AG09309 (cell line): ENCODE measurements at regions not wholly inside any gene's neighbourhood (a gene's known extent, or its start where the extent isn't known, plus 50 kb on each side); places are given as distances from the start of the nearest gene placed in this dataset.

ENCODE experiments used
- DNase-seq: peaks from one replicate; pipeline ENCODE4 v3.0.0-alpha.2; 2010; ENCODE audit warnings: low read depth
- H3K4me3 ChIP-seq: 2 replicates; pipeline ENCODE4 v1.5.1; 2011; ENCODE audit warnings: mild to moderate bottlenecking, low read depth, low read length, moderate library complexity; ENCODE audit not compliant: control insufficient read depth
- CTCF ChIP-seq: IDR thresholded peaks from 2 replicates; pipeline ENCODE4 v1.5.1; 2011; ENCODE audit warnings: mild to moderate bottlenecking, low read depth, low read length, inconsistent platforms; ENCODE audit not compliant: insufficient read depth, control insufficient read depth; ENCODE audit errors: missing control alignments

GRCh38 chr16:59368586-59368985 is 634.5 kb upstream of the GOT2 start:
- TF ChIP-seq CTCF, result no peak
- DNase-seq, result no peak

DNA sequence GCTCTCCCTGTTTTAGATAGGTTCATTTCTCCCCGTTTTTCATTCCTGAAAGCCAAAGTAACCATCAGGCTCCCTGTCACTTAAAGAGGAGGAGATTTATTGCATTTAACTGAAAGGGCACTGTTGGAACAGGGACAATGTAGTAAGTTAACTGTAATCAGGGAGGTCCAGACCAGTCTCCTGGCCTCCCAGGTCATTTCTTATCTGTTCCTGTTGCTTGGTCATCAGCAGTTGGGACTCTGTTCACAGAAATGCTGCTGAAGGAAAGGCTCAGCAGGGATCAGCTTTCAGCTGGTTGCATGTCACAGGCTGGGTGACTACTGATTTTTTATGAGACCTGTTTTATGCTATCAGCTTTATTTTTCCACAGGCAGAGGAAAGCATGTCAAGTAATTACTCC is 622.6 kb upstream of the GOT2 start:
- no peak for TF ChIP-seq CTCF
- H3K4me3 ChIP-seq, result no peak overlapping the region
- DNase-seq, result no peak

More at GRCh38 chr16:59368586-59368985, 634.5 kb upstream of the GOT2 start:
- H3K4me3 ChIP-seq, result no peak overlapping the region

DNA sequence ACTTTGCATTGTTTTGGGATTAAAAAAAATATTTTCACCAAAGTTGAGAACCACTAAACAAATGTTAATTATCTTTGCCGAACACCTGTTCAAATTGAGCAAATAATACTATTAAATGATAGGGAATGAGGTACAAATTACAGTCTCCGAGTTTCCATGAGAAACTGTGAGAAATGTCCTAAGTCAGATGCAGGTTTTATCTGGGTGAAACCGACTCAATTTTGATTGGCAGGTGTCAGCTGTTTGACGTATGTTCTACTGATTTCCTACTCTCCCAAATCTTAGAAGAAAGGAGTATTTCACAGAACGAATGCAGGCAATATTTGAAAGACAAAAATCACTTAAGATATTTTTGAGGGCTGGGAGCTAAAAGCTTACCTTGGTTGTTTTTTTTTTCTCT is 622.0 kb upstream of the GOT2 start:
- no peak for DNase-seq
- no peak overlapping the region for H3K4me3 ChIP-seq
- TF ChIP-seq CTCF, result no peak

GRCh38 chr16:59355704-59356103 is 621.6 kb upstream of the GOT2 start:
- TF ChIP-seq CTCF, result no peak
- DNase-seq, result no peak
- H3K4me3 ChIP-seq, result no peak overlapping the region

DNA sequence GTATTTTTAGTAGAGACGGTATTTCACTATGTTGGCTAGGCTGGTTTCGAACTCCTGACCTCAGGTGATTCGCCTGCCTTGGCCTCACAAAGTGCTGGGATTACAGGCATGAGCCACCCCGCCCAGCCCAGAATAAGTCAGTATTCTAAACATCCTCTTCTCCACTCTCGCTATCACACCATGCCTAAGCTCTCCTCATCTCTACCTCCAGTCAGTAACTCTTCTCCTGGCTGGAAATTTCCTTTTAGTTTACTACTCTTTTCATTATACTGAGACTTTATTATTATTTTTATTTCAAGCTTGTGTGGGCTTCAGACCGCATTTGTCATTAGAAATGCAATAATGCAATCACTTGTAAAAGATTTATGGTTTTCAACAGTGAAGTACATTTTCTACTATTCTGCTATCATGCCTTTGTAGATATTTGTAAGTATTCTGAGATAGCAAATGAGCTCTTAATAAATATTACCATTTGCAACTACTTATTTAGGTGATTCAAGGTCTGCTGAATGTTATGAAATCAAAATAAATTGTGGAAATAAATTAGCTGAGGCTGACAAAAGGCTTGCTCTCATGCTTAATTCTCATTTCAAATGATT is 617.3 kb upstream of the GOT2 start:
- DNase-seq, result no peak
- TF ChIP-seq CTCF, result no peak
- no peak overlapping the region for H3K4me3 ChIP-seq

- H3K4me3 ChIP-seq, result no peak overlapping the region
- TF ChIP-seq CTCF, result no peak
- no peak for DNase-seq
Observed at GRCh38 chr16:59350670-59351069, 616.6 kb upstream of the GOT2 start.

DNA sequence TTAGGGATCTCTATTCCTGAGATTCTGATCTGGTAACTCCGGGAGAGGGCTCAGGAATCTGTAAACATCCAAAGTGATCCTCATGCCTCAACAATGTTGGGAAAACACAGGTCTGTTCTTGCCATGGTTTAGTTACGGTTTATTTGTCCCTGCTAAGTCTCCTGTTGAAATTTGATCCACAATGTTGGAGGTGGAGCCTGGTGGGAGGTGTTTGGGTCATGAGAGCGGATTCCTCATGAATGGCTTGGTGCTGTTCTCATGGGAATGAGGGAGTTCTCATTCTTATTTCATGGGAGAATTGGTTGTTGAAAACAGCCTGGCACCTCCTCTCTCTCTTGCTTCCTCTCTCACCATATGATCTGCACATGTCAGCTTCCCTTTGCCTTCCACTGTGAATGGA is 608.6 kb upstream of the GOT2 start:
- TF ChIP-seq CTCF, result no peak
- H3K4me3 ChIP-seq, result no peak overlapping the region
- DNase-seq, result no peak
